ENCODE measurements at regions not wholly inside any gene's neighbourhood (a gene's known extent, or its start where the extent isn't known, plus 50 kb on each side); places are given as distances from the start of the nearest gene placed in this dataset.

- no peak for DNase-seq (ENCODE audit: low read depth in 2 of 2)
These were observed 563.5 kb upstream of the B3GALT2 start for GRCh38 chr1:193749868-193750267.

- DNase-seq (ENCODE audit: low read depth in 2 of 2), result no peak
These were observed 561.2 kb upstream of the B3GALT2 start for GRCh38 chr1:193747579-193747978.

- DNase-seq (ENCODE audit: low read depth in 2 of 2), result no peak
These were observed 554.8 kb upstream of the B3GALT2 start for GRCh38 chr1:193741228-193741627.

GRCh38 chr1:193740762-193741161, 554.3 kb upstream of the B3GALT2 start:
- DNase-seq (ENCODE audit: low read depth in 2 of 2), result no peak

GRCh38 chr1:193736507-193736906, 550.1 kb upstream of the B3GALT2 start:
- DNase-seq (ENCODE audit: low read depth in 2 of 2), result no peak

GRCh38 chr1:193733674-193734073, 547.3 kb upstream of the B3GALT2 start:
- no peak for DNase-seq (ENCODE audit: low read depth in 2 of 2)

- DNase-seq (ENCODE audit: low read depth in 2 of 2), result no peak
These were observed 543.6 kb upstream of the B3GALT2 start for GRCh38 chr1:193730017-193730416.

GRCh38 chr1:193729429-193729828, 543.0 kb upstream of the B3GALT2 start:
- DNase-seq (ENCODE audit: low read depth in 2 of 2), result peak in 1 of 2 donors; percentile 39

GRCh38 chr1:193727850-193728249, 541.4 kb upstream of the B3GALT2 start:
- no peak for DNase-seq (ENCODE audit: low read depth in 2 of 2)

- DNase-seq (ENCODE audit: low read depth in 2 of 2), result no peak
These were observed 540.3 kb upstream of the B3GALT2 start for GRCh38 chr1:193726722-193727121.

GRCh38 chr1:193712392-193712791, 526.0 kb upstream of the B3GALT2 start:
- DNase-seq (ENCODE audit: low read depth in 2 of 2), result no peak

GRCh38 chr1:193709607-193710006, 523.2 kb upstream of the B3GALT2 start:
- DNase-seq (ENCODE audit: low read depth in 2 of 2), result no peak

GRCh38 chr1:193707271-193708021, 521.0 kb upstream of the B3GALT2 start:
- DNase-seq (ENCODE audit: low read depth in 2 of 2), result peak in 1 of 2 donors; percentile 20

GRCh38 chr1:193706766-193707165, 520.4 kb upstream of the B3GALT2 start:
- no peak for DNase-seq (ENCODE audit: low read depth in 2 of 2)

- DNase-seq (ENCODE audit: low read depth in 2 of 2), result no peak
These were observed 519.2 kb upstream of the B3GALT2 start for GRCh38 chr1:193705554-193705981.

GRCh38 chr1:193703655-193704054, 517.2 kb upstream of the B3GALT2 start:
- DNase-seq (ENCODE audit: low read depth in 2 of 2), result no peak

- no peak for DNase-seq (ENCODE audit: low read depth in 2 of 2)
These were observed 516.7 kb upstream of the B3GALT2 start for GRCh38 chr1:193703121-193703520.

- no peak for DNase-seq (ENCODE audit: low read depth in 2 of 2)
These were observed 515.3 kb upstream of the B3GALT2 start for GRCh38 chr1:193701759-193702158.

GRCh38 chr1:193700710-193701355, 514.4 kb upstream of the B3GALT2 start:
- peak; percentile 15 to 25 for DNase-seq (ENCODE audit: low read depth in 2 of 2)

- no peak for DNase-seq (ENCODE audit: low read depth in 2 of 2)
These were observed 512.8 kb upstream of the B3GALT2 start for GRCh38 chr1:193699261-193699660.

GRCh38 chr1:193697776-193698175, 511.4 kb upstream of the B3GALT2 start:
- DNase-seq (ENCODE audit: low read depth in 2 of 2), result no peak

GRCh38 chr1:193697115-193697762, 510.8 kb upstream of the B3GALT2 start:
- no peak for DNase-seq (ENCODE audit: low read depth in 2 of 2)

GRCh38 chr1:193694741-193695140, 508.3 kb upstream of the B3GALT2 start:
- peak in 1 of 2 donors; percentile 67 for DNase-seq (ENCODE audit: low read depth in 2 of 2)
